RWPE2 (cell line): ENCODE measurements at regions not wholly inside any gene's neighbourhood (a gene's known extent, or its start where the extent isn't known, plus 50 kb on each side); places are given as distances from the start of the nearest gene placed in this dataset.
"Not testable (repeated sequence)": the region's sequence is repeated elsewhere in the genome, so short reads cannot be mapped to it uniquely, and the experiment has no call there.

Experiments used
- ATAC-seq: fragments of 200-7000 bp; cut with Tn5 transposase; 3 replicates; pipeline ENCODE4 v1.9.1; 2021; ENCODE audit warnings: low read depth
- DNase-seq: peaks from one replicate; pipeline ENCODE4 v3.0.0-alpha.2; 2020; ENCODE audit warnings: low spot score
- H3K27ac ChIP-seq: fragments of 450-650 bp; 2 replicates; pipeline ENCODE4 v1.5.1; 2017; ENCODE audit warnings: mild to moderate bottlenecking; ENCODE audit not compliant: poor library complexity, severe bottlenecking
- H3K27me3 ChIP-seq: fragments of 250-450 bp; sonication (Bioruptor Pico); 2 replicates; pipeline ENCODE4 v1.5.1; 2021; ENCODE audit warnings: mild to moderate bottlenecking, moderate library complexity; ENCODE audit not compliant: insufficient read depth, poor library complexity, severe bottlenecking
- H3K36me3 ChIP-seq: fragments of 250-450 bp; sonication (Bioruptor Pico); 2 replicates; pipeline ENCODE4 v1.5.1; 2020; ENCODE audit warnings: low read depth, mild to moderate bottlenecking, moderate library complexity
- H3K4me1 ChIP-seq: fragments of 250-450 bp; sonication (Bioruptor Pico); 2 replicates; pipeline ENCODE4 v1.5.1; 2021; ENCODE audit warnings: mild to moderate bottlenecking, moderate library complexity; ENCODE audit not compliant: insufficient read depth, poor library complexity, severe bottlenecking
- H3K4me3 ChIP-seq: fragments of 250-450 bp; sonication (Bioruptor Pico); 2 replicates; pipeline ENCODE4 v1.5.1; 2021; ENCODE audit warnings: mild to moderate bottlenecking, moderate library complexity; ENCODE audit not compliant: severe bottlenecking
- H3K9me3 ChIP-seq: fragments of 250-450 bp; sonication (Bioruptor Pico); 2 replicates; pipeline ENCODE4 v1.5.1; 2021; ENCODE audit warnings: mild to moderate bottlenecking, moderate library complexity; ENCODE audit not compliant: severe bottlenecking
- TF ChIP-seq, protein P1 (sequence below): fragments of 450-650 bp; IDR thresholded peaks from one replicate; pipeline ENCODE4 v1.5.1; 2017; ENCODE audit warnings: mild to moderate bottlenecking, moderate library complexity; ENCODE audit not compliant: poor library complexity, severe bottlenecking

- no peak for ATAC-seq
- DNase-seq: no peak
- Histone ChIP-seq H3K9me3 (no peaks in the 10 kb centered on the region), H3K27ac (no peak overlapping the region), H3K27me3 (no peaks in the 10 kb centered on the region), H3K4me1 (no peaks in the 10 kb centered on the region), H3K36me3 (no peaks in the 10 kb centered on the region), H3K4me3 (no peak overlapping the region)
- TF ChIP-seq, protein P1, sequence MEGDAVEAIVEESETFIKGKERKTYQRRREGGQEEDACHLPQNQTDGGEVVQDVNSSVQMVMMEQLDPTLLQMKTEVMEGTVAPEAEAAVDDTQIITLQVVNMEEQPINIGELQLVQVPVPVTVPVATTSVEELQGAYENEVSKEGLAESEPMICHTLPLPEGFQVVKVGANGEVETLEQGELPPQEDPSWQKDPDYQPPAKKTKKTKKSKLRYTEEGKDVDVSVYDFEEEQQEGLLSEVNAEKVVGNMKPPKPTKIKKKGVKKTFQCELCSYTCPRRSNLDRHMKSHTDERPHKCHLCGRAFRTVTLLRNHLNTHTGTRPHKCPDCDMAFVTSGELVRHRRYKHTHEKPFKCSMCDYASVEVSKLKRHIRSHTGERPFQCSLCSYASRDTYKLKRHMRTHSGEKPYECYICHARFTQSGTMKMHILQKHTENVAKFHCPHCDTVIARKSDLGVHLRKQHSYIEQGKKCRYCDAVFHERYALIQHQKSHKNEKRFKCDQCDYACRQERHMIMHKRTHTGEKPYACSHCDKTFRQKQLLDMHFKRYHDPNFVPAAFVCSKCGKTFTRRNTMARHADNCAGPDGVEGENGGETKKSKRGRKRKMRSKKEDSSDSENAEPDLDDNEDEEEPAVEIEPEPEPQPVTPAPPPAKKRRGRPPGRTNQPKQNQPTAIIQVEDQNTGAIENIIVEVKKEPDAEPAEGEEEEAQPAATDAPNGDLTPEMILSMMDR: no peak
These were observed 479.0 kb downstream of the RAP2B start for GRCh38 chr3:153640689-153641665.

- H3K9me3 ChIP-seq, H3K27me3 ChIP-seq, H3K27ac ChIP-seq, DNase-seq, H3K4me1 ChIP-seq, ATAC-seq, H3K4me3 ChIP-seq, H3K36me3 ChIP-seq: not testable (repeated sequence)
These were observed 478.6 kb upstream of the ARHGEF26 start for GRCh38 chr3:153642576-153642975.

- H3K36me3 ChIP-seq, DNase-seq, H3K4me3 ChIP-seq, H3K27ac ChIP-seq, H3K27me3 ChIP-seq, H3K9me3 ChIP-seq, ATAC-seq, H3K4me1 ChIP-seq: not testable (repeated sequence)
These were observed 477.7 kb upstream of the ARHGEF26 start for GRCh38 chr3:153643471-153643870.

GRCh38 chr3:153649286-153649839 is 471.8 kb upstream of the ARHGEF26 start:
- TF ChIP-seq, protein P1: no peak
- H3K36me3 ChIP-seq: no peaks in the 10 kb centered on the region
- no peak overlapping the region for H3K4me3 ChIP-seq
- H3K9me3 ChIP-seq: no peaks in the 10 kb centered on the region
- no peak for ATAC-seq
- no peak overlapping the region for H3K27ac ChIP-seq
- H3K27me3 ChIP-seq: no peaks in the 10 kb centered on the region
- DNase-seq: no peak
- H3K4me1 ChIP-seq: no peaks in the 10 kb centered on the region

DNA sequence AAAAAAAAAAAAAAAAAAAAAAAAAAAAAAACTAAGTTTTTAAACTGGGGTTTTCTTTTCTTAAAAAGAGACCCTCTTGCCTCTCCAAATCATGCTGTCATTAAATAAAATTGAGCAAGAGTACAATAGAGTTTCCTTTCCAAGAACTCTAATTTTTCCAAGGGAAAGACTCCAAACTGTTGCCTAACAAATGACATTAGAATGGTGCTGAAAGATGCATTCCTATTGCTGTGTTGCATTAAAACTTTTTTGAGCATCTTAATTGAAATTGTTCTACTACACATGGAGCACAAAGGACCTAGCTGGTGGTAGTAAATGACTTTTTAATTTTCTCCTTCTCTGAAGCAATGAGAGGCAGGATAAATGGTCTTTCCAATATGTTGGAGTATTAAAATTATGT is 469.1 kb upstream of the ARHGEF26 start:
- Histone ChIP-seq H3K4me3 (no peak overlapping the region), H3K4me1 (no peaks in the 10 kb centered on the region), H3K9me3 (no peaks in the 10 kb centered on the region), H3K36me3 (no peaks in the 10 kb centered on the region), H3K27me3 (no peaks in the 10 kb centered on the region), H3K27ac (no peak overlapping the region)
- no peak for ATAC-seq
- TF ChIP-seq, protein P1: no peak
- no peak for DNase-seq

- Histone ChIP-seq H3K4me3 (no peak overlapping the region), H3K36me3 (no peaks in the 10 kb centered on the region), H3K4me1 (no peaks in the 10 kb centered on the region), H3K9me3 (no peaks in the 10 kb centered on the region), H3K27ac (no peak overlapping the region), H3K27me3 (no peaks in the 10 kb centered on the region)
- no peak for ATAC-seq
- no peak for DNase-seq
- TF ChIP-seq, protein P1: no peak
These were observed 464.1 kb upstream of the ARHGEF26 start for GRCh38 chr3:153657046-153657445.
